ENCODE measurements at regions not wholly inside any gene's neighbourhood (a gene's known extent, or its start where the extent isn't known, plus 50 kb on each side); places are given as distances from the start of the nearest gene placed in this dataset.

DNA sequence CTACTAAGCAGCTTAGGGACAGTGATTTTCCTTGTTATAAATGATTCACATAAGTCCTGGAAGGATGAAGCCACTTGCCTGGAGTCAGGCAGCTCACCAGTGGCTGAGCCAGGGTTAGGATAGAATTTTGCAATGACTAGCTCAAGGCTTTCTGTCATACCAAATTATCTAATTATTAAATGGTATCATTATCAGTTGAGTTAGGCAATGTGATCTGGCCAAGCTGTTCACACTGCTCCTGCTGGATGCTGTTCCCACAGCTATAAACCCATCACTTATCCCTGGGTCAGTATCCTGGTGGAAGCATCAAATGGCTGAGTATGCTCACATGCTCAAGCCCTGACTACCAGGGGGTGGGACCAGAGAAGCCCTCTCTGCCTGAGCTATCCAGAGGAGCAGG is 235.2 kb downstream of the MTX2 start:
- DNase-seq, result no peak

DNA sequence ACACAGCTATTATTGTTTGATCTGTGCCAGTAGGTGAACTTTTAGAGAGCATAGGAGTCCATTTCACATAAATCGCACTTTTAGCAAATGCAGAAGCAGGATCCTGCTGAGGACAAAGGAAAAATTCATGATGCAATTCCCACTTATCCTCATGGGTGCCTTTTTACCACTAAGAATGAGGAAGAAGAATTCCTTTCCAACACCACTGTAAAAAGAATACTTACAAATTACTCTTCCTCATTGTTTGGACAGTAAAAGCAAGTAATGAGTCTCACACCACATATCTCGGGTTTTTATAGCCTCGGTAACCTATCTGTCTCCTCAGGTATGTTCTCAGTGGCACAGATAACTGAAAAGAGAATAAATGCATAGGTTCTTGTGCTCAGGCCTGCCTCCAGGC is 238.5 kb downstream of the MTX2 start:
- DNase-seq, result no peak

DNA sequence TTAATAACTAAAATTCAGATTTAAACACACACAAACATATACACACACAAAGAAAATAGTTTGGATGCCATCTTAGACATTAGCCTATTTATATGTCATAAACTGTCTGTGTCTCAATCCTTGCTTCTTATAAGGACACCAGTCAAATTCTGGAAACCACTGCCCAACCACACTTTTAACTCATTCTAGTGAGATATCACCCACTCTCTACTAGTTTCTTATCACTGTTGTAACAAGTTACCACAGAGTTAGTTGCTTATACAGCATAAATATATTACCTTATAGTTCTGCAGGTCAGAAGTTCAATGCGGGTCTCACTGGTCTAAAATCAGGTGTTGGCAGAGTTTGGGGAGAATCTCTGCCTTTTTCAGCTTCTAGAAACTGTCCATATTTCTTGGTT is 239.1 kb downstream of the MTX2 start:
- DNase-seq, result no peak

GRCh38 chr2:176508984-176509740 is 239.9 kb downstream of the MTX2 start:
- DNase-seq, result no peak

DNA sequence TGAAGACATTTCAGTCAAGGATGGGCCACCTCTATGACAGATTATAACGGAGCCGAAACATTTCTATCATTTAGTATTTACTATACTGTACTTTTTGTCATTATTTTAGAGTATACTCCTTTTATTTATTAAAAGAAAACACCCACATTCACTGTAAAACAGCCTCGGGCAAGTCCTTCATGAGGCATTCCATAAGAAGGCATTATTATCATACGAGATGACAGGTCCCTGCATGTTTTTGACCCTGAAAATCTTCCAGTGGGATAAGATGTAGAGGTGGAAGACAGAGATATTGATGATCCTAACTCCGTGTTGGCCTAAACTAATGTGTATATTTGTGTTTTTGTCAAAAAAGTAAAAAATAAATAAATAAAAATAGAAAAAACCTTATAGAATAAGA is 245.0 kb downstream of the MTX2 start:
- no peak for DNase-seq

DNA sequence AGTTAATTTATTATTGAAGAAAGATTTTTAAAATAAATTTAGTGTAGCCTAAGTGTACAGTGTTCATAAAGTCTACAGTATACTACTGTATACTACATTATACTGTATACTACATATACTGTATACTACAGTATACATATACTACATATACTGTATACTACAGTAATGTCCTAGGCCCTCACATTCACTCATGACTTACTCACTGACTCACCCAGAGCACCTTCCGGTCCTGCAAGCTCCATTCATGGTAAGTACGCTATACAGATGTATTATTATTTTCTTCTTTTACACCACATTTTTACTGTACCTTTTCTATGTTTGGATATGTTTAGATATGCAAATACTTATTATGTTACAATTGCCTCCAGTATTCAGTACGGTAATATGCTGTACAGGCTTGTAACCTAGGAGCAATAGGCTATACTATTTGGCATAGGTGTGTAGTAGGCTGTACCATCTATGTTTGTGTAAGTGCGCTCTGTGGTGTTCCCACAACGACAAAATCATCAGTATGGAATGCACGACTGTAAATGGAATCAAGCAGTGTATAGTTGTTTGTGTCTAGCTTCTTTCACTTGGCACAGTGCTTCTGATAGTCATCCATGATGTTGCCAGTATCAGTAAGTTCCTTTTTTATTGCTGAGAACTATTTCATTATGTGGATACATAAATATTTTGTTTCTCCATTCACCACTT is 245.7 kb downstream of the MTX2 start:
- DNase-seq, result peak; percentile 28

DNA sequence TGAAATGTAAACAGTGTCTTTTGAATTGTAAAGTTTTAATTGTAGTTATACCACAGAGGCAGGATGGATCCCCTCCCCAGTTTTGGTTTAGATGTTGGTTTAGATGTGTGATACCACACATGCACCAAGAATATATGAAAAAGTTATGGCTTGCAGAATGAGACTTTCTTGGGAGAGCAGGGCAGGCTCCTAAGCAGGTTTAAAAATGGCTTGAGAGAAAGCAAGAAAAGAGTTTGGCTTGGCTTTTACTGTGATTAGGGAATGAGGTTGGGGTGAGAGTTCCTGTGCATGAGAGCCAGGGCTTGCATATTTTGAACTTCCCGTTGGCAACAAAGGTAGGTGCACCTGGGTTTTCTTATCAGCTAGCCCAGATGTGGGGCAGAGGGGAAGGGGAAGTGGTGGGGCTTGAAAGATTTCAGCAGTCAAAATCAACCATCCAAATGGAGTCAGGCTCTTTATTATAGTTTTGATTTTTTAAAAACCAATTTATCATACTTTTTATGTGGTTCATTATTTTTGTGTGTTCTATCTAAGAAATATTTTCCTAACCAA is 246.9 kb downstream of the MTX2 start:
- no peak for DNase-seq

GRCh38 chr2:176518823-176519222 is 249.6 kb downstream of the MTX2 start:
- peak; percentile 26 for DNase-seq

- no peak for DNase-seq
These were observed 252.8 kb downstream of the MTX2 start for GRCh38 chr2:176521878-176522670.

DNA sequence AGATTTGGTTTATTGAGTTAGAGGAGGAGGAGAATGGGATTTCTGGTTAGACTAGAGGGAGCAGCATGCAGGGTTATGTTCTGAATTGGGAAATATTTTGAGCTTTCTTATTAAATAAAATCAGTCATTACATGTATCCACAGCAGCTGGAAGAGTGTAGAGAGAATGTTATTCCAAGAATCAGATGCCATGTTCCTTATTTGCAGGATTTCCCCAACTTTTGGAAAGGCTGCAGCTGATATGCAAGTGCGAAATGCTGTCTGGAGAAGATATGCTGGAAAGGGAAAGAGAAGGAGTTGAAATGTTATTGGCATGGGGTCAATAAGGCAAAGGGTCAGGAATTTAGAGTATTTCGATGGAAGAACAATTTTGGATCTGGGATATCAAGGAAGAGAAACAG is 255.8 kb downstream of the MTX2 start:
- DNase-seq, result no peak

DNA sequence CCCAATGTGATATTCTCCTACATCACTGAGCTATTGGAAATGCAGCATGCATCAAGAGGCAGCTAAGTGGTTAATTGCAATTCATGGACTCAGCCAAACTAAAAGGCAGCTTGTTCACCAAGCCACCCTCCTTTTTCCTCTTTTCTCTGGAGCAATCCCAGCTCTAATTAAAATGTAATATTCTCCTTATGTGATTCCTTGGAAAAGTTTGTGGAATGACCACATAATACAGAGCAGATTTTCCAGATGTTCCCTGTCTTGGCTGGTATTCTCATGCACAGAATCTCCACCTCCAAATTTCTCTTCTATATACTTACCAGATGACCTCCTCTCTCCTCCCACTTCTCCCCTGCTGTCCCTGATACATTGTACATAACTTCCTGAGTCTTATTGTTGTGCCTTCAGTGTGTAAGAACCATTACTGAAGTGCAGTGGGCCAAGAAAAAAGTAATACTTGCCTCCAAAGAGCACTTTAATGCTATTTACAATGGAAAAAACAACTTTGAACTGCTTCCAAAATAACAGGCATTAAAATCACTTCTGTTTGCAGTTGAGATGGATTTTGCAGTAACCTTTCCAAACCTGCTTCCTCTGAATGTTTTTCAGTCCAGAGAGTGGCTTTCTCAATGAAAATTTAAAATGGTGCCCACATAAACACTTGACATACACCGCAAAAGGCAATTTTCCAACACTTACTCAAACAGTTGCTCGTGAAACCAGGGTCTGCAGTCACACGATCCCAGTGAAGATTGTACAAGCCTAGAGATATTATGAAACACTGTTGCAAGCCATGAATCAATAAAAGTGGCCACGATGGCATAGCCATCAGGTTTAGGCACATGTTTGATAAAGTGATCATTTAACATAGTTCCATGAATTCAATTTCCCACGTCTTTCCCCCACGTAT is 258.0 kb downstream of the MTX2 start:
- no peak for DNase-seq

DNA sequence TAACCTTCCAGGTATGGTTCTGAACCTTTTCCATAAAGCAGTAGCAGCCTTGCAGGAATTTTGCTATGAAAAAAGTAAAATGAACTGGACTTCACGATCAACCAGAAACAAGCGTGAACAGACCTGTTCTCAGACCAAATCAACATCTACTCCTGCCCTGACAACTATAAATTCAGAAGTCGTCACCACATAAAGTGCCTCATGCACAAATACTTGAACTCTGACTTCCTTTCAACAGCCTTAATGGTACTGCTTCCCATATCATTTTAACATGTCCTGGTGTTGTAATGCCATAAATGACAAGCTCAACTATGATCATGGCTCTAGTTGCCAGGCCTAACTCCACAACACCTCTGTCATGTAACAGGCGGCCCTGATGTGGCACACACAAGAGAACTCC is 262.4 kb downstream of the MTX2 start:
- no peak for DNase-seq

DNA sequence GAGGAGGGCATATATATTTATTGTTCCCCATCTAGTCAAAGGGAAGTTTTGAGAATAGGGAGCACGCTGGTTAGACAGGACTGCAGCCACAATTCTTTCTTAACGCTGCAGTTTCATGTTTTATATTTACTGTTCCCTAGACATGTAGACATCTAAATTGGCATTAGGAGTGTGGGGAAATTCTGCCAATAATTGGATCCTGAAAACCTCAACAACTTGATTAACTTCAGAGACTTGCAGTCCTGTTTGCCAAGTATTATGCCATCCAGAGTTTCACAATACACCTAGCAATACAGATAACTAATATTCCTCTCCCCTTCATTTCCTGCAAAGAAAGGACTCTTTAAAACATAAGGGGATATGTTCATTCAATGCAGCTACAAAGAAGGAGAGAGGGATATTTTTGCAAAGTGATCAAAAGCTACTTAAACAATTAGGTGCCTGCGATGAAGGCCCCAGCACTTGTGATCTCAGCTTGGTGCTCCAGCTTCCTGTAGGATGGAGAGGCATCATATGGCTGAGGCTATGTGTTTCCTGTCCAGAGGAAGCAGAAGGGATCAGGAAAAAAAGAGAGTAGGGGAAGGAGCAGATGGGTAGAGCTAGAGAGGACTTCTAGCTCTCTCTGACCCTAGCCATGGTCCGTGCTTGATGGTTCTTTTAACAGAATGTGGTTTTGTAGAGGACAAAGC is 264.4 kb downstream of the MTX2 start:
- no peak for DNase-seq

DNA sequence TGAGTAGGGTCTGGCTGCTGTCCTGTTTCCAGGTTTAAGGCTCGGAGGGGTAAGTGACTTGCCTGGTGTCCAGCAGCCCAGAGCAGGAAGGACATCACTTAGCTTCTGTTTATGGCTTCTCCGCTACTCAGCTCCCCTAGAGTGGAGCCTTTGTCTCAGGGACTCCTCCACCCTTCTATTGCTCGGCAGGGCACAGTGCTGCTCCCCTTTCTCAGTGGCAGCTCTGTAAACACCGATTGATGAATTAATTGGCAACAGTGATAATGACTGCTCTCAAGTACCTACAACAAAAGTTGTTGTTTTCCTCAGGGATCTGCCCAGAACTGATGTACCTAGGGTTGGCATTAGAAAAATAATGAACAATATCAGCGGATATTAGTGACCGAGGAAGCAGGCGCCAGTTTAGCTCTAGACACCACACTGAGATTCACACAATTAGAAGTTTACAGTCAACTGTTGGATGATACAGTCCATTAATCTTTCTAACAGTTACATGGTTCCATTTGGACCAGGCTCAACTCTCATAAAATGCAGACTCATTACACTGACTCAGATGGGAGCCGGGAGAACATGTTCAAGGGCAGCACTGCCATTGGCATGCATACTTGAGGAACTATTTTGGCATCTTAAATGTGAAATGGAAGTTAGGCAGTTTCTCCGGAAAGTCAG is 265.7 kb downstream of the MTX2 start:
- DNase-seq, result peak; percentile 65

GRCh38 chr2:176535467-176536113 is 266.3 kb downstream of the MTX2 start:
- DNase-seq, result no peak

- peak; percentile 34 for DNase-seq
These were observed 267.3 kb downstream of the MTX2 start for GRCh38 chr2:176536439-176537133.

- no peak for DNase-seq
These were observed 268.7 kb downstream of the MTX2 start for GRCh38 chr2:176537932-176538331.

GRCh38 chr2:176540995-176541394 is 271.8 kb downstream of the MTX2 start:
- DNase-seq, result no peak

GRCh38 chr2:176542476-176542875 is 273.2 kb downstream of the MTX2 start:
- DNase-seq, result no peak

DNA sequence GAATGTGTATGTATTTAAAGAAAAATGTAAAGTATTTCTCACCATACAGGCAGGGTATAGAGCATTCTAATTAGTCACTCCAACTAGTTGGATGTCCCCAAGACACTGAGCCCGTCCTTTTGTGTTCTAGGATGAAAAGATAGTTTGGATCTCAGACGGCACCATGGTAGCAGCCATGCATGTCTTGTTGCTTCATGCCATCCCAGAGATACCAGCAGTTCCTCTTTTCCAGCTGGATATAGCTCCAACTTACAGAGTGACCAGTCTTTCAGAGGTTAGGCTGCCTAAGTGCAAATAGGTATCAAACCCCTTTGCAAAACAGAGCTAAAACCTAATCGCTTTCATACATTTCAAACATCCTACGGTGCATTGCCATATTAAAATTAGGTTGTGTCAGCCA is 275.3 kb downstream of the MTX2 start:
- no peak for DNase-seq
